Naive thymus-derived CD4-positive, alpha-beta T cell (primary cell): ENCODE measurements at regions not wholly inside any gene's neighbourhood (a gene's known extent, or its start where the extent isn't known, plus 50 kb on each side); places are given as distances from the start of the nearest gene placed in this dataset.
"Not testable (repeated sequence)": the region's sequence is repeated elsewhere in the genome, so short reads cannot be mapped to it uniquely, and the experiment has no call there.

Experiments used
- ATAC-seq: fragments of 150-1000 bp; cut with Tn5 transposase; 2 replicates; pipeline ENCODE4 v1.10.0; 2021; ENCODE audit warnings: mild to moderate bottlenecking, moderate library complexity
- CTCF ChIA-PET: fragments of 350-600 bp; sonication (Branson Sonifier 250); formaldehyde crosslinking; loops from one replicate; lab custom pipeline; 2021; ENCODE audit warnings: antibody characterized with exemption; lab: Charles Lee
- POLR2A ChIA-PET: fragments of 350-600 bp; sonication (Branson Sonifier 250); formaldehyde crosslinking; loops from one replicate; lab custom pipeline; 2021; ENCODE audit warnings: antibody characterized with exemption, inconsistent platforms; lab: Charles Lee
- DNase-seq, 9 donors: peaks; one replicate each; pipeline versions ENCODE4 v3.0.0 to v3.0.0-alpha.2; 2020 to 2022; ENCODE audit warnings: mixed read lengths in 1 of 9
- H3K27ac ChIP-seq: one replicate; pipeline ENCODE4 v1.7.0; 2013; ENCODE audit warnings: mild to moderate bottlenecking, low read depth, low read length, moderate library complexity
- H3K27me3 ChIP-seq, 2 donors: one replicate each; pipeline ENCODE4 v1.7.0; 2013; ENCODE audit warnings: low read length in 2 of 2, mild to moderate bottlenecking in 2 of 2, moderate library complexity in 2 of 2; ENCODE audit not compliant: control insufficient read depth in 2 of 2, insufficient read depth in 2 of 2
- H3K36me3 ChIP-seq, 3 experiments: 1 replicate in 2 of 3; 2 replicates in 1 of 3; pipeline ENCODE4 v1.7.0; 2013; ENCODE audit warnings: low read length in 3 of 3, mild to moderate bottlenecking in 3 of 3, moderate library complexity in 1 of 3; ENCODE audit not compliant: insufficient read depth in 3 of 3, control insufficient read depth in 2 of 3
- H3K4me1 ChIP-seq, 2 donors: one replicate each; pipeline ENCODE4 v1.7.0; 2013; ENCODE audit warnings: low read length in 2 of 2, mild to moderate bottlenecking in 2 of 2, moderate library complexity in 1 of 2; ENCODE audit not compliant: control insufficient read depth in 2 of 2, insufficient read depth in 2 of 2
- H3K4me3 ChIP-seq: 2 replicates; pipeline ENCODE4 v1.7.0; 2013; ENCODE audit warnings: mild to moderate bottlenecking, low read length
- H3K9me3 ChIP-seq, 3 experiments: 1 replicate in 2 of 3; 2 replicates in 1 of 3; pipeline ENCODE4 v1.7.0; 2013; ENCODE audit warnings: low read length in 3 of 3; ENCODE audit not compliant: control insufficient read depth in 2 of 3
- H3K27ac Mint-ChIP-seq, 9 donors: one replicate each; pipeline ENCODE4 v1.8.0; 2020 to 2022; ENCODE audit warnings: mixed read lengths in 9 of 9, mild to moderate bottlenecking in 8 of 9, moderate library complexity in 5 of 9, inconsistent platforms in 2 of 9
- H3K27me3 Mint-ChIP-seq, 5 donors: one replicate each; pipeline ENCODE4 v1.8.0; 2021 to 2022; ENCODE audit warnings: mixed read lengths in 5 of 5, mild to moderate bottlenecking in 1 of 5
- H3K36me3 Mint-ChIP-seq, 5 donors: one replicate each; pipeline ENCODE4 v1.8.0; 2020 to 2022; ENCODE audit warnings: mixed read lengths in 5 of 5, mild to moderate bottlenecking in 3 of 5, inconsistent platforms in 1 of 5
- H3K4me1 Mint-ChIP-seq, 7 donors: one replicate each; pipeline ENCODE4 v1.8.0; 2020 to 2022; ENCODE audit warnings: mixed read lengths in 7 of 7, mild to moderate bottlenecking in 3 of 7, inconsistent platforms in 1 of 7
- H3K4me3 Mint-ChIP-seq, 10 donors: one replicate each; pipeline ENCODE4 v1.8.0; 2020 to 2022; ENCODE audit warnings: mild to moderate bottlenecking in 10 of 10, mixed read lengths in 10 of 10, moderate library complexity in 6 of 10, inconsistent platforms in 2 of 10
- H3K9me3 Mint-ChIP-seq, 11 donors: one replicate each; pipeline ENCODE4 v1.8.0; 2020 to 2022; ENCODE audit warnings: mixed read lengths in 11 of 11, mild to moderate bottlenecking in 4 of 11, inconsistent platforms in 1 of 11, moderate library complexity in 1 of 11
- intact Hi-C, 2 donors: fragments of 100-400 bp; cut with micrococcal nuclease; formaldehyde crosslinking; loops; one replicate each; pipeline ENCODE4 v1.15.1; 2023

DNA sequence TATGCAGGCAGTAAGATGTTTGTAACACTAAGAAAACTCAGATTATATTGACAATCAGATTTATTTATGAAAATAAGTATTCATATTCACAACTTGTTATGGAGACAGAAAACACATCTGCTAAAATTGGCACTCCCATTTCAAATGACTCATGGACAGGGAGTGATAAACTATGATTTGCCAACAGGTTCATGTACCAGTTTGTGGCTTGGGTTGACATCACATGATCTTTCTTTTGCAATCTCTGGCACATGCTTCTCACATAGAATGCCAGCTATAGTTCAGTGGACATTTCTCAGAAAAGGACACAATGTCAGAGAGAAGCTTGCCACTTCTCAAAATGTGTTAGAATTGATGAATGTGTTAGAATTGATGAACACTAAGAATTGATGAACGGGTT is 663.2 kb upstream of the ANKRD30A start:
- Histone ChIP-seq H3K9me3 (no peaks in the 10 kb centered on the region), H3K4me3 (no peak overlapping the region), H3K27me3 (no peaks in the 10 kb centered on the region), H3K4me1 (no peaks in the 10 kb centered on the region), H3K27ac (no peak overlapping the region), H3K36me3 (no peaks in the 10 kb centered on the region)
- POLR2A ChIA-PET: no interaction called here
- DNase-seq (no peak), ATAC-seq (no peak)
- Mint-ChIP-seq H3K36me3 (peaks cover 0 to 5% (median 0%) of the 10 kb centered on the region in 5 donors), H3K4me3 (no peak overlapping the region), H3K4me1 (no peaks in the 10 kb centered on the region), H3K27ac (no peak overlapping the region), H3K9me3 (peaks cover 4 to 31% (median 16%) of the 10 kb centered on the region in 11 donors), H3K27me3 (peaks cover 0 to 4% (median 0%) of the 10 kb centered on the region in 5 donors)
- intact Hi-C loops: no loop called here
- CTCF ChIA-PET: no interaction called here

GRCh38 chr10:36458437-36458836 is 667.0 kb upstream of the ANKRD30A start:
- intact Hi-C loops, H3K36me3 ChIP-seq, H3K27ac Mint-ChIP-seq, CTCF ChIA-PET, H3K9me3 ChIP-seq, H3K27ac ChIP-seq, H3K4me3 Mint-ChIP-seq, H3K36me3 Mint-ChIP-seq, H3K27me3 Mint-ChIP-seq, H3K4me1 Mint-ChIP-seq, DNase-seq, H3K4me3 ChIP-seq, H3K27me3 ChIP-seq, H3K4me1 ChIP-seq, ATAC-seq, POLR2A ChIA-PET: not testable (repeated sequence)
- peaks cover 4 to 45% (median 19%) of the 10 kb centered on the region in 11 donors for H3K9me3 Mint-ChIP-seq

GRCh38 chr10:36457751-36458150 is 667.6 kb upstream of the ANKRD30A start:
- Mint-ChIP-seq H3K4me1 (no peaks in the 10 kb centered on the region), H3K36me3 (peaks cover 0 to 5% (median 0%) of the 10 kb centered on the region in 5 donors), H3K27me3 (peaks cover 0 to 4% (median 0%) of the 10 kb centered on the region in 5 donors), H3K4me3 (no peak overlapping the region), H3K9me3 (peaks cover 4 to 45% (median 17%) of the 10 kb centered on the region in 11 donors), H3K27ac (no peak overlapping the region)
- Histone ChIP-seq H3K4me1 (no peaks in the 10 kb centered on the region), H3K9me3 (no peaks in the 10 kb centered on the region), H3K36me3 (no peaks in the 10 kb centered on the region), H3K27ac (no peak overlapping the region), H3K27me3 (no peaks in the 10 kb centered on the region), H3K4me3 (no peak overlapping the region)
- DNase-seq (no peak), ATAC-seq (no peak)
- intact Hi-C loops: no loop called here
- POLR2A ChIA-PET: no interaction called here
- CTCF ChIA-PET: no interaction called here

DNA sequence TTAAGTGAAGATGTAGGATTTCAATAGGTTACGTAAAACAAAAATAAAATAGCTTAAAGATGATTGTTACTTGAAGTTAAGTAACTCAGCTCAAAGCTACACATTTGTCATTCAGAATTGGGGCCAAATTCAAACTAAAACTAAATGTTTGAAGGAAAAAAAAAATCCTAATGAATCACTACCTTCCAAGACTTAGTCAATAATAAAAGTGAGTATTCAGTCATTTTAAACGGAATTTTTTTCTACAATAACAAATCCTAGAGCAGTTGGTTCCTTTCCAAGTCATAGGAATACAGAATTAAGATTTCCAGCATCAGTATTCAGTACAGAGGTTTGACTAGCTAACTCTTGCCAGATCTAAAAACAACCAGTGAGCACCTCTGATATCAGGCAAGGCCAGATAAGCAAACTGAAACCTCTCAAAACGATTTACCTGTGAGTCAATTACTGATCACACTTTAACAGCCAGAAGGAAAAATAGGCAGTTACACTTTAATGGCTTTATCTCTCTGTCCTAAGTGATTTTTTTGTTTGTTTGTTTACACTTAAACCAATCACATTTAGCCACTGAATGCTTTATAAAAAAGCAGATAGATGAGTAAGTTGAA is 669.8 kb upstream of the ANKRD30A start:
- H3K4me3 Mint-ChIP-seq: no peak overlapping the region
- POLR2A ChIA-PET: no interaction called here
- peaks cover 0 to under 1% (median 0%) of the 10 kb centered on the region in 5 donors for H3K27me3 Mint-ChIP-seq

DNA sequence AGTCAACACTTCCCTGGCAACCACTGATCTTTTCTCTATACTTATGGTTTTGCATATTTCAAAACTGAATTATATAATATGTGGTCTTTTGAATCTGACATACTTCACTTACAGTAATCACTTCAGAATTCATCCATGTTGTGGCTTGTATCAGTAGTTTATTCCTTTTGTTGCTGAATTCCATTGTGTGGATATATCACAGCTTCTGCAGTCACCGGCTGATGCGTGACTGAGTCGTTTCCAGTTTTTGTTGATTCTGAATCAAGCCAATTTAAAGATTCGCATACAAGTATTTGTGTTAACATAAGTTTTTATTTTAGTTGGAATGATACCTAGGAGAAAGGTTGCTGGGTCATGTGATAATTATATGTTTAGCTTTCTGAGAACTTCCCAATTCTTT is 672.5 kb upstream of the ANKRD30A start:
- CTCF ChIA-PET: no interaction called here
- H3K4me3 ChIP-seq: no peak overlapping the region
- Mint-ChIP-seq H3K9me3 (peaks cover 0 to 28% (median 6%) of the 10 kb centered on the region in 11 donors), H3K27me3 (no peaks in the 10 kb centered on the region), H3K27ac (no peak overlapping the region), H3K36me3 (no peaks in the 10 kb centered on the region), H3K4me1 (no peaks in the 10 kb centered on the region), H3K4me3 (no peak overlapping the region)
- no peaks in the 10 kb centered on the region for H3K36me3 ChIP-seq
- ATAC-seq (no peak), DNase-seq (no peak)
- no peaks in the 10 kb centered on the region for H3K27me3 ChIP-seq
- POLR2A ChIA-PET: no interaction called here
- no peaks in the 10 kb centered on the region for H3K9me3 ChIP-seq
- H3K4me1 ChIP-seq: no peaks in the 10 kb centered on the region
- H3K27ac ChIP-seq: no peak overlapping the region
- intact Hi-C loops: no loop called here

More for the DNA sequence above, 669.8 kb upstream of the ANKRD30A start:
- ATAC-seq: no peak
- Histone ChIP-seq H3K27me3 (no peaks in the 10 kb centered on the region), H3K9me3 (no peaks in the 10 kb centered on the region), H3K27ac (no peak overlapping the region), H3K4me3 (no peak overlapping the region), H3K36me3 (no peaks in the 10 kb centered on the region), H3K4me1 (no peaks in the 10 kb centered on the region)
- intact Hi-C loops: no loop called here
- Mint-ChIP-seq H3K4me1 (no peaks in the 10 kb centered on the region), H3K9me3 (peaks cover 0 to 34% (median 12%) of the 10 kb centered on the region in 11 donors), H3K27ac (no peak overlapping the region), H3K36me3 (peaks cover 0 to under 1% (median 0%) of the 10 kb centered on the region in 5 donors)
- no peak for DNase-seq
- CTCF ChIA-PET: no interaction called here

DNA sequence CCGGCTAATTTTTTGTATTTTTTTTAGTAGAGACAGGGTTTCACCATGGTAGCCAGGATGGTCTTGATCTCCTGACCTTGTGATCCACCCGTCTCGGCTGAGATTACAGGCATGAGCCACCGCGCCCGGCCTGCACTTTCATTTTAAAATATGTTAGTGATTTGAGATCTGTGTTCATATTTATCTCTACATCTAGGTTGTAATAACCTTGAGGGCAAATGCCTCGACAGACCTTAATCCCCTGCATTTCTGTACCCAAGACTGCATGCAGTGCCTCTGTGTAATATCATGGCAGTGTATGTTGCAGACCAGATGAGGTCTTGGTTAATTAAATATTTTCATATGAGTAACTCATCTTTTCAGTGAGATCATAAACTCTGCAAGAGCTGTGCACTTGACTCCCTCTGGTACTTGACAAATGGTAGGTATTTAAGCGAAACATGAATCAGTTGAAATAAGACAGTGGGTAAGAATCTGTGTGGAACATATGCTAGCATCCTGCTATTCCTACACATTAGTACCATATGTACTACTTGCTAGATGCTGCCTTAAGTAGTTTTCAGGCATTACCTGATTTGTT is 673.9 kb upstream of the ANKRD30A start:
- ATAC-seq (no peak), DNase-seq (no peak)
- H3K4me1 ChIP-seq: no peaks in the 10 kb centered on the region
- H3K27ac ChIP-seq: no peak overlapping the region
- peaks cover 0 to 16% (median 3%) of the 10 kb centered on the region in 11 donors for H3K9me3 Mint-ChIP-seq
- H3K4me3 Mint-ChIP-seq: no peak overlapping the region
- H3K4me1 Mint-ChIP-seq: no peaks in the 10 kb centered on the region
- H3K27ac Mint-ChIP-seq: no peak overlapping the region
- no peaks in the 10 kb centered on the region for H3K27me3 ChIP-seq
- H3K36me3 Mint-ChIP-seq: no peaks in the 10 kb centered on the region
- no peaks in the 10 kb centered on the region for H3K36me3 ChIP-seq
- intact Hi-C loops: no loop called here
- POLR2A ChIA-PET: no interaction called here
- CTCF ChIA-PET: no interaction called here
- H3K27me3 Mint-ChIP-seq: no peaks in the 10 kb centered on the region
- no peaks in the 10 kb centered on the region for H3K9me3 ChIP-seq
- H3K4me3 ChIP-seq: no peak overlapping the region

GRCh38 chr10:36450380-36450779 is 675.0 kb upstream of the ANKRD30A start:
- H3K27ac Mint-ChIP-seq: no peak overlapping the region
- no peak overlapping the region for H3K4me3 Mint-ChIP-seq
- ChIA-PET CTCF (no interaction called here), POLR2A (no interaction called here)
- Histone ChIP-seq H3K27ac (no peak overlapping the region), H3K9me3 (no peaks in the 10 kb centered on the region), H3K27me3 (no peaks in the 10 kb centered on the region), H3K4me1 (no peaks in the 10 kb centered on the region), H3K4me3 (no peak overlapping the region), H3K36me3 (no peaks in the 10 kb centered on the region)
- ATAC-seq (no peak), DNase-seq (no peak)
- no peaks in the 10 kb centered on the region for H3K4me1 Mint-ChIP-seq
- H3K27me3 Mint-ChIP-seq: no peaks in the 10 kb centered on the region
- intact Hi-C loops: no loop called here
- peaks cover 0 to 9% (median under 1%) of the 10 kb centered on the region in 11 donors for H3K9me3 Mint-ChIP-seq
- H3K36me3 Mint-ChIP-seq: no peaks in the 10 kb centered on the region
